ENCODE measurements at regions not wholly inside any gene's neighbourhood (a gene's known extent, or its start where the extent isn't known, plus 50 kb on each side); places are given as distances from the start of the nearest gene placed in this dataset.

- no peak overlapping the region for H3K27ac ChIP-seq (ENCODE audit: control insufficient read depth, insufficient read depth, low read length)
- TF ChIP-seq, protein P1, sequence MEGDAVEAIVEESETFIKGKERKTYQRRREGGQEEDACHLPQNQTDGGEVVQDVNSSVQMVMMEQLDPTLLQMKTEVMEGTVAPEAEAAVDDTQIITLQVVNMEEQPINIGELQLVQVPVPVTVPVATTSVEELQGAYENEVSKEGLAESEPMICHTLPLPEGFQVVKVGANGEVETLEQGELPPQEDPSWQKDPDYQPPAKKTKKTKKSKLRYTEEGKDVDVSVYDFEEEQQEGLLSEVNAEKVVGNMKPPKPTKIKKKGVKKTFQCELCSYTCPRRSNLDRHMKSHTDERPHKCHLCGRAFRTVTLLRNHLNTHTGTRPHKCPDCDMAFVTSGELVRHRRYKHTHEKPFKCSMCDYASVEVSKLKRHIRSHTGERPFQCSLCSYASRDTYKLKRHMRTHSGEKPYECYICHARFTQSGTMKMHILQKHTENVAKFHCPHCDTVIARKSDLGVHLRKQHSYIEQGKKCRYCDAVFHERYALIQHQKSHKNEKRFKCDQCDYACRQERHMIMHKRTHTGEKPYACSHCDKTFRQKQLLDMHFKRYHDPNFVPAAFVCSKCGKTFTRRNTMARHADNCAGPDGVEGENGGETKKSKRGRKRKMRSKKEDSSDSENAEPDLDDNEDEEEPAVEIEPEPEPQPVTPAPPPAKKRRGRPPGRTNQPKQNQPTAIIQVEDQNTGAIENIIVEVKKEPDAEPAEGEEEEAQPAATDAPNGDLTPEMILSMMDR (optimal IDR thresholded peaks at IDR 0.05 in 1 of 3, IDR thresholded peaks at IDR 0.05 in 1 of 3, conservative IDR thresholded peaks at IDR 0.05 in 1 of 3; ENCODE audit: extremely low read depth in 1 of 3, insufficient read depth in 2 of 3, low read length in 3 of 3) = no peak
- TF ChIP-seq EZH2 (IDR thresholded peaks at IDR 0.05; ENCODE audit: low read length) = no peak
- H3K79me2 ChIP-seq (ENCODE audit: control insufficient read depth, insufficient read depth, low read length) = no peaks in the 10 kb centered on the region
- H3K27me3 ChIP-seq (ENCODE audit: control insufficient read depth, extremely low read depth, insufficient read depth, low read length) = no peaks in the 10 kb centered on the region
- DNase-seq (ENCODE audit: low read depth, low spot score) = no peak
- no peak overlapping the region for H3K4me2 ChIP-seq (ENCODE audit: control insufficient read depth, extremely low read depth, insufficient read depth, low read depth, low read length)
- no peak overlapping the region for H3K9ac ChIP-seq (ENCODE audit: control insufficient read depth, extremely low read depth, insufficient read depth, low read length)
- H3K9me1 ChIP-seq (ENCODE audit: control insufficient read depth, extremely low read depth, insufficient read depth, low read length) = no peaks in the 10 kb centered on the region
- dilution Hi-C loops (cut with MboI; ENCODE audit: extremely low pct_ligation_motif_present, low sequenced_read_pairs) = no loop called here
- H4K20me1 ChIP-seq (ENCODE audit: control insufficient read depth, extremely low read depth, insufficient read depth, low read length) = no peaks in the 10 kb centered on the region
- no peaks in the 10 kb centered on the region for H3K9me3 ChIP-seq (ENCODE audit: control insufficient read depth, low read depth, low read length)
- H2AFZ ChIP-seq (ENCODE audit: control insufficient read depth, low read length) = no peak overlapping the region
- no peaks in the 10 kb centered on the region for H3K36me3 ChIP-seq (ENCODE audit: control insufficient read depth in 2 of 2, extremely low read depth in 1 of 2, insufficient read depth in 2 of 2, low read length in 2 of 2)
- FAIRE-seq = no peak
- H3K4me3 ChIP-seq (ENCODE audit: control insufficient read depth in 2 of 3, extremely low read depth in 1 of 3, insufficient read depth in 2 of 3, low read depth in 1 of 3, low read length in 3 of 3) = no peak overlapping the region
- H3K4me1 ChIP-seq (ENCODE audit: control insufficient read depth, extremely low read depth, insufficient read depth, low read length) = no peaks in the 10 kb centered on the region
Observed at GRCh38 chr13:70959035-70959775, 851.0 kb upstream of the KLHL1 start.

GRCh38 chr13:70955887-70956286 lies 847.6 kb upstream of the KLHL1 start:
- Histone ChIP-seq H3K27me3 (ENCODE audit: control insufficient read depth, extremely low read depth, insufficient read depth, low read length) (no peaks in the 10 kb centered on the region), H3K79me2 (ENCODE audit: control insufficient read depth, insufficient read depth, low read length) (no peaks in the 10 kb centered on the region), H3K4me1 (ENCODE audit: control insufficient read depth, extremely low read depth, insufficient read depth, low read length) (no peaks in the 10 kb centered on the region), H4K20me1 (ENCODE audit: control insufficient read depth, extremely low read depth, insufficient read depth, low read length) (no peaks in the 10 kb centered on the region), H3K9me3 (ENCODE audit: control insufficient read depth, low read depth, low read length) (no peaks in the 10 kb centered on the region), H3K4me3 (ENCODE audit: control insufficient read depth in 2 of 3, extremely low read depth in 1 of 3, insufficient read depth in 2 of 3, low read depth in 1 of 3, low read length in 3 of 3) (no peak overlapping the region), H3K9me1 (ENCODE audit: control insufficient read depth, extremely low read depth, insufficient read depth, low read length) (no peaks in the 10 kb centered on the region), H2AFZ (ENCODE audit: control insufficient read depth, low read length) (no peak overlapping the region), H3K27ac (ENCODE audit: control insufficient read depth, insufficient read depth, low read length) (no peak overlapping the region), H3K36me3 (ENCODE audit: control insufficient read depth in 2 of 2, extremely low read depth in 1 of 2, insufficient read depth in 2 of 2, low read length in 2 of 2) (no peaks in the 10 kb centered on the region), H3K9ac (ENCODE audit: control insufficient read depth, extremely low read depth, insufficient read depth, low read length) (no peak overlapping the region), H3K4me2 (ENCODE audit: control insufficient read depth, extremely low read depth, insufficient read depth, low read depth, low read length) (no peak overlapping the region)
- DNase-seq (ENCODE audit: low read depth, low spot score) = no peak
- no peak for FAIRE-seq
- dilution Hi-C loops (cut with MboI; ENCODE audit: extremely low pct_ligation_motif_present, low sequenced_read_pairs) = no loop called here
- TF ChIP-seq EZH2 (IDR thresholded peaks at IDR 0.05; ENCODE audit: low read length) = no peak
- TF ChIP-seq, protein P1 (optimal IDR thresholded peaks at IDR 0.05 in 1 of 3, IDR thresholded peaks at IDR 0.05 in 1 of 3, conservative IDR thresholded peaks at IDR 0.05 in 1 of 3; ENCODE audit: extremely low read depth in 1 of 3, insufficient read depth in 2 of 3, low read length in 3 of 3) = no peak
